ENCODE measurements at regions not wholly inside any gene's neighbourhood (a gene's known extent, or its start where the extent isn't known, plus 50 kb on each side); places are given as distances from the start of the nearest gene placed in this dataset.

DNA sequence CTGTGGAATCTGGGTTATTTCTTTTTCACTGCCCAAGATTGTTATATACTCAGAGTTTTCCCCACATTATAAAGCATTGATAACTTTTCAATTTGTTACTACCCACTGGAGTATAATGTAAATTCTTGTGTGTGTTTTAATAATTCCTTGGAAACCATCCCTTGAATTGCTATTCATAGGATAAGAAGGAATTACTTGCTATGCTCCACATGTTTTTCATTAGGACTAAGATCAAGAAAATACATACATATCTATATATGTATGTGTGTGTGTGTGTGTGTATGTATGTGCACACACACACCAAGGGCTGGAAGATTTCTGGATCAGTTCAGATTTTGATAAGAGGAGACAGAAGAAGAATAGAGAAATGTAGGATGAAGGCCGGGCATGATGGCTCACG, 206.4 kb upstream of the JADE1 start:
- TF ChIP-seq POLR2A (IDR thresholded peaks at IDR 0.05), result no peak
- TF ChIP-seq, protein P1, sequence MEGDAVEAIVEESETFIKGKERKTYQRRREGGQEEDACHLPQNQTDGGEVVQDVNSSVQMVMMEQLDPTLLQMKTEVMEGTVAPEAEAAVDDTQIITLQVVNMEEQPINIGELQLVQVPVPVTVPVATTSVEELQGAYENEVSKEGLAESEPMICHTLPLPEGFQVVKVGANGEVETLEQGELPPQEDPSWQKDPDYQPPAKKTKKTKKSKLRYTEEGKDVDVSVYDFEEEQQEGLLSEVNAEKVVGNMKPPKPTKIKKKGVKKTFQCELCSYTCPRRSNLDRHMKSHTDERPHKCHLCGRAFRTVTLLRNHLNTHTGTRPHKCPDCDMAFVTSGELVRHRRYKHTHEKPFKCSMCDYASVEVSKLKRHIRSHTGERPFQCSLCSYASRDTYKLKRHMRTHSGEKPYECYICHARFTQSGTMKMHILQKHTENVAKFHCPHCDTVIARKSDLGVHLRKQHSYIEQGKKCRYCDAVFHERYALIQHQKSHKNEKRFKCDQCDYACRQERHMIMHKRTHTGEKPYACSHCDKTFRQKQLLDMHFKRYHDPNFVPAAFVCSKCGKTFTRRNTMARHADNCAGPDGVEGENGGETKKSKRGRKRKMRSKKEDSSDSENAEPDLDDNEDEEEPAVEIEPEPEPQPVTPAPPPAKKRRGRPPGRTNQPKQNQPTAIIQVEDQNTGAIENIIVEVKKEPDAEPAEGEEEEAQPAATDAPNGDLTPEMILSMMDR (IDR thresholded peaks at IDR 0.05), result no peak

Measured in lower leg skin (tissue), 3 donors.